GM12892 (cell line): ENCODE measurements at regions not wholly inside any gene's neighbourhood (a gene's known extent, or its start where the extent isn't known, plus 50 kb on each side); places are given as distances from the start of the nearest gene placed in this dataset.

ENCODE experiments used
- POLR2A ChIP-seq: IDR thresholded peaks from 2 replicates; pipeline ENCODE4 v1.6.1; 2011; ENCODE audit warnings: low read depth, low read length, control low read depth
- POLR2AphosphoS5 ChIP-seq: IDR thresholded peaks from 2 replicates; pipeline ENCODE4 v1.6.1; 2011; ENCODE audit warnings: low read depth, low read length, control low read depth
- TAF1 ChIP-seq: IDR thresholded peaks from 2 replicates; pipeline ENCODE4 v1.6.1; 2011; ENCODE audit warnings: low read depth, mild to moderate bottlenecking, control low read depth, low read length, borderline replicate concordance

GRCh38 chr17:79404136-79404911 is 206.5 kb downstream of the RBFOX3 start:
- no peak for TF ChIP-seq POLR2AphosphoS5
- TF ChIP-seq TAF1 = no peak
- TF ChIP-seq POLR2A = no peak
